ENCODE measurements at regions not wholly inside any gene's neighbourhood (a gene's known extent, or its start where the extent isn't known, plus 50 kb on each side); places are given as distances from the start of the nearest gene placed in this dataset.

DNA sequence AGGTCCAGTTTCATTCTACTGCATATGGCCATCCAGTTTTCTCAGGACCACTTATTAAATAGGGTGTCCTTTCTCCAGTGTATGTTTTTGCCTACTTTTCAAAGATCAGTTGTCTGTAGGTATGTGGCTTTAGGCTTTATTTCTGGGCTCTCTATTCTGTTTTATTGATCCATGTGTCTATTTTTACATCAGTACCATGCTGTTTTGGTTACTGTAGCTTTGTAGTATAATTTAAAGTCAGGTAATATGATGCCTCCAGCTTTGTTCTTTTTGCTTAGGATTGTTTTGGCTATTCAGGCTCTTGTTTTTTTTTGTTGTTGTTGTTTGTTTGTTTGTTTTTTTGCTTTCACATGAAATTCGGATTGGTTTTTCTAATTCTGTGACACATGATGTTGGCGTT lies 124.4 kb upstream of the SLC35F3 start:
- DNase-seq: no peak
- 63% methylated on average over 2 of the region's 2 CpGs for WGBS (ENCODE audit: low lambda C conversion rate)
- no peaks in the 10 kb centered on the region for H3K9me3 ChIP-seq
- TF ChIP-seq, protein P1, sequence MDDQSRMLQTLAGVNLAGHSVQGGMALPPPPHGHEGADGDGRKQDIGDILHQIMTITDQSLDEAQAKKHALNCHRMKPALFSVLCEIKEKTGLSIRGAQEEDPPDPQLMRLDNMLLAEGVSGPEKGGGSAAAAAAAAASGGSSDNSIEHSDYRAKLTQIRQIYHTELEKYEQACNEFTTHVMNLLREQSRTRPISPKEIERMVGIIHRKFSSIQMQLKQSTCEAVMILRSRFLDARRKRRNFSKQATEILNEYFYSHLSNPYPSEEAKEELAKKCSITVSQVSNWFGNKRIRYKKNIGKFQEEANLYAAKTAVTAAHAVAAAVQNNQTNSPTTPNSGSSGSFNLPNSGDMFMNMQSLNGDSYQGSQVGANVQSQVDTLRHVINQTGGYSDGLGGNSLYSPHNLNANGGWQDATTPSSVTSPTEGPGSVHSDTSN (IDR thresholded peaks at IDR 0.05): no peak
- TF ChIP-seq FOXJ3 (CRISPR knock-in tag; IDR thresholded peaks at IDR 0.05) (no peak), RCOR1 (IDR thresholded peaks at IDR 0.05; ENCODE audit: low read length) (no peak), CHD2 (IDR thresholded peaks at IDR 0.05; ENCODE audit: low read length, partially characterized antibody) (no peak), MXI1 (IDR thresholded peaks at IDR 0.05; ENCODE audit: low read depth, low read length) (no peak), JUND (IDR thresholded peaks at IDR 0.05) (no peak)
- CTCF ChIA-PET: interaction anchor here (1.8 kb wide), 1 partner anchor 339 kb away, joined by 6 read pairs; no protein-coding TSS in a partner anchor
- no peak overlapping the region for H3K4me3 ChIP-seq (ENCODE audit: low read depth in 2 of 2, low read length in 1 of 2)
- H2AFZ ChIP-seq (ENCODE audit: low read depth): no peak overlapping the region
- H3F3A ChIP-seq (replicated peaks; ENCODE audit: insufficient read depth): no peaks in the 10 kb centered on the region
- POLR2A ChIA-PET: no interaction called here
- no peak overlapping the region for H3K27ac ChIP-seq (ENCODE audit: low read depth in 2 of 2, low read length in 1 of 2)
- H3K27me3 ChIP-seq (ENCODE audit: insufficient read depth): no peaks in the 10 kb centered on the region
- H3K4me2 ChIP-seq: no peak overlapping the region
- H3K4me1 ChIP-seq (ENCODE audit: control insufficient read depth in 1 of 2, insufficient read depth in 2 of 2, low read depth in 1 of 2, low read length in 1 of 2): no peaks in the 10 kb centered on the region
- H3K9me2 ChIP-seq: no peaks in the 10 kb centered on the region
- H3K36me3 ChIP-seq (replicated peaks in 1 of 2; ENCODE audit: control insufficient read depth in 1 of 2, insufficient read depth in 2 of 2, low read length in 1 of 2): no peaks in the 10 kb centered on the region
- H4K20me1 ChIP-seq (ENCODE audit: insufficient read depth): no peaks in the 10 kb centered on the region
- H3K9ac ChIP-seq: no peak overlapping the region
- no peaks in the 10 kb centered on the region for H3K79me2 ChIP-seq (ENCODE audit: insufficient read depth)

DNA sequence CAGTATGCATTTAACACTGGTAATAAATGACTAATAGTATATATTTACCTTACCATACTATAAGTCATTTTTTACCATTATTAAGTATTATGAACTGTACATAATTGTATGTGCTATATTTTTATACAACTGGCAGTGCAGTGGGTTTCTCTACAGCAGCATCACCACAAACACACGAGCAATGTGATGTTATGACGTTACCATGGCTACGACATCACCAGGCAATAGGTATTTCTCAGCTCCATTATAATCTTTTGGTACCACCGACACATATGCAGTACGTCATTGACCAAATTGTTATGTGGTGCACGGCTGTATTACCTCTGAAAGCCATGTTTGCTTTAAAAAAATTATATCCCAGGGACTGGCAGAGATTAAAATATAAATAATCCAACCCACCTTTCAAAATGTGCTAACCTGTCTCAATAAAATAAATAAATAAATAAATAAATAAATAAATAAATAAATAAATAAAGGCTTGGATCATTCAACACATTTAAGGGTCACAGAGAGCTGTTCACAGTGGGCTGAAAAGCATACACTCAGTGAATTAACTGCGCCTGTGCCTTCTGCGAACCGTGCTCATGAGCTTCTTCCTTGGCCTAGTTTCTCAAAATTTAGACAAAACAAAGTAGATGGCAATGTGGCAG lies 121.4 kb upstream of the SLC35F3 start:
- Histone ChIP-seq H3K27ac (ENCODE audit: low read depth in 2 of 2, low read length in 1 of 2) (no peak overlapping the region), H3F3A (replicated peaks; ENCODE audit: insufficient read depth) (no peaks in the 10 kb centered on the region), H3K4me1 (ENCODE audit: control insufficient read depth in 1 of 2, insufficient read depth in 2 of 2, low read depth in 1 of 2, low read length in 1 of 2) (no peaks in the 10 kb centered on the region), H3K4me2 (no peak overlapping the region), H4K20me1 (ENCODE audit: insufficient read depth) (no peaks in the 10 kb centered on the region), H3K9me3 (no peaks in the 10 kb centered on the region), H3K9me2 (no peaks in the 10 kb centered on the region), H3K4me3 (ENCODE audit: low read depth in 2 of 2, low read length in 1 of 2) (no peak overlapping the region), H3K27me3 (ENCODE audit: insufficient read depth) (no peaks in the 10 kb centered on the region), H3K9ac (no peak overlapping the region), H2AFZ (ENCODE audit: low read depth) (no peak overlapping the region), H3K36me3 (replicated peaks in 1 of 2; ENCODE audit: control insufficient read depth in 1 of 2, insufficient read depth in 2 of 2, low read length in 1 of 2) (no peaks in the 10 kb centered on the region), H3K79me2 (ENCODE audit: insufficient read depth) (no peaks in the 10 kb centered on the region)
- CTCF ChIA-PET: interaction anchor here (0.6 to 2.3 kb wide), 6 partner anchors 8 to 1634 kb away, joined by 3 to 10 read pairs (median 3); no protein-coding TSS in a partner anchor
- POLR2A ChIA-PET: no interaction called here
- WGBS (ENCODE audit: low lambda C conversion rate): 69% methylated on average over 9 of the region's 9 CpGs
- no peak for DNase-seq
- TF ChIP-seq TCF12 (IDR thresholded peaks at IDR 0.05) (no peak), NFIC (IDR thresholded peaks at IDR 0.05; ENCODE audit: borderline replicate concordance) (no peak), EZH2phosphoT487 (IDR thresholded peaks at IDR 0.05; ENCODE audit: borderline replicate concordance, low read depth) (no peak), TEAD4 (IDR thresholded peaks at IDR 0.05; ENCODE audit: borderline replicate concordance, insufficient read depth) (no peak), JUND (IDR thresholded peaks at IDR 0.05) (no peak), SMC3 (IDR thresholded peaks at IDR 0.05; ENCODE audit: low read depth, low read length) (no peak), RCOR1 (IDR thresholded peaks at IDR 0.05; ENCODE audit: low read length) (no peak), CHD2 (IDR thresholded peaks at IDR 0.05; ENCODE audit: low read length, partially characterized antibody) (no peak), YY1 (IDR thresholded peaks at IDR 0.05; ENCODE audit: low read depth) (no peak), GATA2 (CRISPR knock-in tag; IDR thresholded peaks at IDR 0.05) (no peak), FOXM1 (IDR thresholded peaks at IDR 0.05; ENCODE audit: low read depth) (no peak), RAD21 (IDR thresholded peaks at IDR 0.05; ENCODE audit: low read length) (no peak), NRF1 (IDR thresholded peaks at IDR 0.05; ENCODE audit: low read depth, low read length) (no peak), SIN3A (IDR thresholded peaks at IDR 0.05; ENCODE audit: borderline replicate concordance, low read depth, low read length) (no peak)
- TF ChIP-seq, protein P2, sequence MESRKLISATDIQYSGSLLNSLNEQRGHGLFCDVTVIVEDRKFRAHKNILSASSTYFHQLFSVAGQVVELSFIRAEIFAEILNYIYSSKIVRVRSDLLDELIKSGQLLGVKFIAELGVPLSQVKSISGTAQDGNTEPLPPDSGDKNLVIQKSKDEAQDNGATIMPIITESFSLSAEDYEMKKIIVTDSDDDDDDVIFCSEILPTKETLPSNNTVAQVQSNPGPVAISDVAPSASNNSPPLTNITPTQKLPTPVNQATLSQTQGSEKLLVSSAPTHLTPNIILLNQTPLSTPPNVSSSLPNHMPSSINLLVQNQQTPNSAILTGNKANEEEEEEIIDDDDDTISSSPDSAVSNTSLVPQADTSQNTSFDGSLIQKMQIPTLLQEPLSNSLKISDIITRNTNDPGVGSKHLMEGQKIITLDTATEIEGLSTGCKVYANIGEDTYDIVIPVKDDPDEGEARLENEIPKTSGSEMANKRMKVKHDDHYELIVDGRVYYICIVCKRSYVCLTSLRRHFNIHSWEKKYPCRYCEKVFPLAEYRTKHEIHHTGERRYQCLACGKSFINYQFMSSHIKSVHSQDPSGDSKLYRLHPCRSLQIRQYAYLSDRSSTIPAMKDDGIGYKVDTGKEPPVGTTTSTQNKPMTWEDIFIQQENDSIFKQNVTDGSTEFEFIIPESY (IDR thresholded peaks at IDR 0.05; ENCODE audit: borderline replicate concordance, low read depth): no peak
- TF ChIP-seq, protein P3, sequence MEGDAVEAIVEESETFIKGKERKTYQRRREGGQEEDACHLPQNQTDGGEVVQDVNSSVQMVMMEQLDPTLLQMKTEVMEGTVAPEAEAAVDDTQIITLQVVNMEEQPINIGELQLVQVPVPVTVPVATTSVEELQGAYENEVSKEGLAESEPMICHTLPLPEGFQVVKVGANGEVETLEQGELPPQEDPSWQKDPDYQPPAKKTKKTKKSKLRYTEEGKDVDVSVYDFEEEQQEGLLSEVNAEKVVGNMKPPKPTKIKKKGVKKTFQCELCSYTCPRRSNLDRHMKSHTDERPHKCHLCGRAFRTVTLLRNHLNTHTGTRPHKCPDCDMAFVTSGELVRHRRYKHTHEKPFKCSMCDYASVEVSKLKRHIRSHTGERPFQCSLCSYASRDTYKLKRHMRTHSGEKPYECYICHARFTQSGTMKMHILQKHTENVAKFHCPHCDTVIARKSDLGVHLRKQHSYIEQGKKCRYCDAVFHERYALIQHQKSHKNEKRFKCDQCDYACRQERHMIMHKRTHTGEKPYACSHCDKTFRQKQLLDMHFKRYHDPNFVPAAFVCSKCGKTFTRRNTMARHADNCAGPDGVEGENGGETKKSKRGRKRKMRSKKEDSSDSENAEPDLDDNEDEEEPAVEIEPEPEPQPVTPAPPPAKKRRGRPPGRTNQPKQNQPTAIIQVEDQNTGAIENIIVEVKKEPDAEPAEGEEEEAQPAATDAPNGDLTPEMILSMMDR (IDR thresholded peaks at IDR 0.05): no peak
- TF ChIP-seq, protein P4, sequence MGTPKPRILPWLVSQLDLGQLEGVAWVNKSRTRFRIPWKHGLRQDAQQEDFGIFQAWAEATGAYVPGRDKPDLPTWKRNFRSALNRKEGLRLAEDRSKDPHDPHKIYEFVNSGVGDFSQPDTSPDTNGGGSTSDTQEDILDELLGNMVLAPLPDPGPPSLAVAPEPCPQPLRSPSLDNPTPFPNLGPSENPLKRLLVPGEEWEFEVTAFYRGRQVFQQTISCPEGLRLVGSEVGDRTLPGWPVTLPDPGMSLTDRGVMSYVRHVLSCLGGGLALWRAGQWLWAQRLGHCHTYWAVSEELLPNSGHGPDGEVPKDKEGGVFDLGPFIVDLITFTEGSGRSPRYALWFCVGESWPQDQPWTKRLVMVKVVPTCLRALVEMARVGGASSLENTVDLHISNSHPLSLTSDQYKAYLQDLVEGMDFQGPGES (IDR thresholded peaks at IDR 0.05; ENCODE audit: low read depth, low read length): no peak

All from SK-N-SH (cell line).